Prostate gland (tissue), 2 donors: ENCODE measurements at regions not wholly inside any gene's neighbourhood (a gene's known extent, or its start where the extent isn't known, plus 50 kb on each side); places are given as distances from the start of the nearest gene placed in this dataset.

Source experiments
- DNase-seq: peaks from one replicate; pipeline ENCODE4 v3.0.0-alpha.2; 2019; ENCODE audit warnings: low spot score
- H3K27ac ChIP-seq, 2 donors: fragments of 200-600 bp; sonication (generic); 2 replicates each; pipeline ENCODE4 v1.5.1; 2017 to 2019
- H3K27me3 ChIP-seq: fragments of 200-600 bp; sonication (generic); replicated peaks from 2 replicates; pipeline ENCODE4 v1.5.1; 2019; ENCODE audit not compliant: insufficient read depth
- H3K36me3 ChIP-seq, 2 donors: fragments of 200-600 bp; sonication (generic); 1 replicate in 1 of 2; 2 replicates in 1 of 2; pipeline versions ENCODE4 v1.5.1 to v1.8.1; 2017 to 2019
- H3K4me1 ChIP-seq: fragments of 200-600 bp; sonication (generic); replicated peaks from 2 replicates; pipeline ENCODE4 v1.5.1; 2019
- H3K4me3 ChIP-seq, 2 donors: fragments of 200-600 bp; sonication (generic); 2 replicates each; pipeline ENCODE4 v1.5.1; 2017 to 2019
- H3K9me3 ChIP-seq: fragments of 200-600 bp; sonication (generic); 2 replicates; pipeline ENCODE4 v1.5.1; 2017
- POLR2A ChIP-seq: fragments of 450-650 bp; IDR thresholded peaks from one replicate; pipeline ENCODE4 v1.6.1; 2016; ENCODE audit warnings: antibody characterized with exemption, mild to moderate bottlenecking
- POLR2AphosphoS5 ChIP-seq: sonication (generic); formaldehyde crosslinking; IDR thresholded peaks from one replicate; pipeline ENCODE4 v1.6.1; 2017; ENCODE audit warnings: antibody characterized with exemption
- WGBS: methylation state at CpG from one replicate; pipeline ENCODE4 v1.1.5; 2018; 5-methylcytosine and 5-hydroxymethylcytosine counted together
- intact Hi-C: fragments of 100-400 bp; cut with DNase I; formaldehyde crosslinking; loops from one replicate; pipeline ENCODE4 v1.14.2; 2022
- TF ChIP-seq, protein P1 (sequence below), 4 experiments: fragments of 200-600 bp in 2 of 4; fragments of 450-650 bp in 2 of 4; sonication (generic) in 2 of 4; IDR thresholded peaks; 1 replicate in 3 of 4; 2 replicates in 1 of 4; pipeline ENCODE4 v1.5.1; 2016 to 2019; ENCODE audit warnings: antibody characterized with exemption in 4 of 4, mild to moderate bottlenecking in 2 of 4, moderate library complexity in 2 of 4

DNA sequence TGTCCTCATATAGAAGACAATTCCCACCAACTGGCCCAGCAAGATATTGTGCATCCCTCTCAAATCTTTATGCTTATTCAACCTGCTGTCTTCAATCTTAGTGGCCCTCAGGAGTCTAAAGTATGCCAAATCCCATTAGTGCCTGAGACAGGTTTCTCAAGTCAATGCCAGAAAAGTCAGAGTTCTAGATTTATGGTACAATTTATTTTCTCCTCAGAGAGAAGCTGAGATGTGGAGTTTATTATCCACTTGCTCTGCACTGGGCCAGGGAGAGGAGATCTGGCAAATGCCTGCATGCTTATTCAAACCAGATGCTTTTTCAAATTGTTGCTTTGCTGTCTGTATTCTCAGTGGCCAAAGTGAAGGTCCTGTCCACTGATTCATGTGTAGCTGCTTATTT lies 825.2 kb downstream of the METTL4 start:
- H3K4me3 ChIP-seq = no peak overlapping the region
- no peak overlapping the region for H3K27ac ChIP-seq
- no peaks in the 10 kb centered on the region for H3K4me1 ChIP-seq
- intact Hi-C loops = no loop called here
- H3K27me3 ChIP-seq = no peaks in the 10 kb centered on the region
- TF ChIP-seq POLR2A (no peak), POLR2AphosphoS5 (no peak)
- TF ChIP-seq, protein P1, sequence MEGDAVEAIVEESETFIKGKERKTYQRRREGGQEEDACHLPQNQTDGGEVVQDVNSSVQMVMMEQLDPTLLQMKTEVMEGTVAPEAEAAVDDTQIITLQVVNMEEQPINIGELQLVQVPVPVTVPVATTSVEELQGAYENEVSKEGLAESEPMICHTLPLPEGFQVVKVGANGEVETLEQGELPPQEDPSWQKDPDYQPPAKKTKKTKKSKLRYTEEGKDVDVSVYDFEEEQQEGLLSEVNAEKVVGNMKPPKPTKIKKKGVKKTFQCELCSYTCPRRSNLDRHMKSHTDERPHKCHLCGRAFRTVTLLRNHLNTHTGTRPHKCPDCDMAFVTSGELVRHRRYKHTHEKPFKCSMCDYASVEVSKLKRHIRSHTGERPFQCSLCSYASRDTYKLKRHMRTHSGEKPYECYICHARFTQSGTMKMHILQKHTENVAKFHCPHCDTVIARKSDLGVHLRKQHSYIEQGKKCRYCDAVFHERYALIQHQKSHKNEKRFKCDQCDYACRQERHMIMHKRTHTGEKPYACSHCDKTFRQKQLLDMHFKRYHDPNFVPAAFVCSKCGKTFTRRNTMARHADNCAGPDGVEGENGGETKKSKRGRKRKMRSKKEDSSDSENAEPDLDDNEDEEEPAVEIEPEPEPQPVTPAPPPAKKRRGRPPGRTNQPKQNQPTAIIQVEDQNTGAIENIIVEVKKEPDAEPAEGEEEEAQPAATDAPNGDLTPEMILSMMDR (IDR thresholded peaks at IDR 0.05) = no peak
- no peak for DNase-seq
- no peaks in the 10 kb centered on the region for H3K36me3 ChIP-seq
- H3K9me3 ChIP-seq = no peaks in the 10 kb centered on the region

DNA sequence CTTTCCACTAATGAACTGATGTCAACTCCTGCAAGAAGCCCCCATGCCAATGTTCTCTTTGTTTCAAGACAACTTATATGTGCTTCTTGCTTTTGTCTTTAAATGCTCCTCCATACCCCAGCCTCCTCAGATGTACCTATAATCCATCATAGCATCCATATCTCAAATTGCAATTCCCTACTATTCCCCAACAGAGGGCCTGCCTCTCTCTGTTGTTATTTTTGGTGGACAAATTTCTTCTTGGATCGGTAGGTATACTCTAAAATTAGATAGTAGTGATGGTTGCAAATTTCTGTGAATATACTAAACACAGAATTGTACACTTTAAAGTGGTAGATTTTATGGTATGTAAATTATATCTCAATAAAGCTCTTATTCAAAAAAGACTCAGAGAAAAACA lies 820.1 kb downstream of the METTL4 start:
- Histone ChIP-seq H3K27me3 (no peaks in the 10 kb centered on the region), H3K9me3 (no peaks in the 10 kb centered on the region), H3K27ac (no peak overlapping the region), H3K36me3 (no peaks in the 10 kb centered on the region), H3K4me1 (no peaks in the 10 kb centered on the region), H3K4me3 (no peak overlapping the region)
- intact Hi-C loops = no loop called here
- no peak for DNase-seq
- no peak for TF ChIP-seq POLR2A
- no peak for TF ChIP-seq POLR2AphosphoS5
- TF ChIP-seq, protein P1 (IDR thresholded peaks at IDR 0.05) = no peak
- 81% methylated on average over 1 of the region's 1 CpG for WGBS

DNA sequence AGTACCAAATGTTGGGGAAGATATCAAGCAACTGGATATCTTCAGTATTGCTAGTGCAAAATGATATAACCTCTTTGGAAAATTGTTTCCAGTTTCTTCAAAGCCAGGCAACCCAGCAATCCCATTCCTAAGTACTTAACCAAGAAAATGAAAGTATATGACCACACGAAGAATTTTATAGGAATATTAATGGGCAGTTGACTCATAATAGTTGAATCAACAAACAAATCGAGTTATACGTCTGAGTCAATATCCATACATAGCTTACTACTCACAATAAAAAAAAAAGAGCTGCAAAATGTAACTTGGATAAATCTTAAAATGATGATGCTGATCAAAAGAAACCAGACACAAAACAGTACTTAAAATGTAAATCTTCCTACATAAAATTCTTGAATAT lies 810.4 kb downstream of the METTL4 start:
- TF ChIP-seq POLR2AphosphoS5 = no peak
- TF ChIP-seq POLR2A = no peak
- TF ChIP-seq, protein P1 (IDR thresholded peaks at IDR 0.05) = no peak

DNA sequence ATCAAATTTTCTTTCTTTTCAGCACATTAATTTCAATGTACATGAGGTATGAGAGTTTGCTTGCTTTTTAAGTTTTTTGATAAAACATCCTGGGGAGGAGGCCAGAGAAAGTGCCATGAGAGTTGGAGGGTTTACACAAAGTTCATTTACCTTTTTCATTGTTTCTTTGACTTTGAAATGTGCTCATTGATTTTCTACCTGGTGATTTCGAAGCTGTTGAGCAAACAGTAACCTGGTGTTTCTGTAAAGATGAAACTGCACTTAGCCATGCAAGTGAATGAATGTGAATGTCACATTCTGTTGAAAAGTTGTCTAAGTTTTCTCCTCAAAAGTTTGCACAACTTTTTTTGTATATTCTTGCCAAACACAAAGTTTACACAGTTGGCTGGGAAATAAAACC lies 797.0 kb downstream of the METTL4 start:
- no peak for DNase-seq
- 46% methylated on average over 1 of the region's 1 CpG for WGBS
- Histone ChIP-seq H3K9me3 (no peaks in the 10 kb centered on the region), H3K4me1 (no peaks in the 10 kb centered on the region), H3K4me3 (no peak overlapping the region), H3K27me3 (no peaks in the 10 kb centered on the region), H3K36me3 (no peaks in the 10 kb centered on the region), H3K27ac (no peak overlapping the region)
- TF ChIP-seq POLR2AphosphoS5 (no peak), POLR2A (no peak)
- TF ChIP-seq, protein P1 (IDR thresholded peaks at IDR 0.05) = no peak
- intact Hi-C loops = no loop called here

More for the DNA sequence above, 810.4 kb downstream of the METTL4 start:
- Histone ChIP-seq H3K27ac (no peak overlapping the region), H3K36me3 (no peaks in the 10 kb centered on the region), H3K4me1 (no peaks in the 10 kb centered on the region), H3K4me3 (no peak overlapping the region), H3K27me3 (no peaks in the 10 kb centered on the region), H3K9me3 (no peaks in the 10 kb centered on the region)
- no peak for DNase-seq
- intact Hi-C loops = no loop called here
- 50% methylated on average over 3 of the region's 3 CpGs for WGBS

DNA sequence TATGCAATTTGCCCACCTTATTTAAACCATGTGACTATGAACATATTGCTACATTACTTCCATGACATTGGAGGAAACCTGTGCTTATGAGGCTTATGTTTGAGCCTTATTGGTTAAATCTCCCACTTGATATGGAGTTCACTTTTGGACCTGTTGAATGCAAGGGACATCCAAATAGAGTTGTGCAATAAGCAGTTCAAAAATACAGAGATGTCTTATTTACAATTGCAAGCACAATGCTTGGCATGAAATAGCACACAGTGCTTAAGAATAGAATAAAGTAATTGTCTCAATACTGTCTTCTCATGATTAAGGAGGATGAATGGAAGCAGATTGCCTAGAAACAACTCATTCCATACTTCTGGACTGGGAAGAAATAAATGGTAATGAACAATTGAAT lies 793.5 kb downstream of the METTL4 start:
- Histone ChIP-seq H3K27me3 (no peaks in the 10 kb centered on the region), H3K27ac (no peak overlapping the region), H3K4me1 (no peaks in the 10 kb centered on the region), H3K36me3 (no peaks in the 10 kb centered on the region), H3K9me3 (no peaks in the 10 kb centered on the region), H3K4me3 (no peak overlapping the region)
- TF ChIP-seq, protein P1 (IDR thresholded peaks at IDR 0.05) = no peak
- TF ChIP-seq POLR2A = no peak
- TF ChIP-seq POLR2AphosphoS5 = no peak
- no peak for DNase-seq
- intact Hi-C loops = no loop called here
